Body of pancreas (tissue), 4 donors: ENCODE measurements at regions not wholly inside any gene's neighbourhood (a gene's known extent, or its start where the extent isn't known, plus 50 kb on each side); places are given as distances from the start of the nearest gene placed in this dataset.

Experiments used
- ATAC-seq: fragments of 150-250 bp; one replicate; pipeline ENCODE4 v1.9.1; 2016
- DNase-seq, 4 donors: peaks; one replicate each; pipeline ENCODE4 v3.0.0-alpha.2; 2019
- H3K27ac ChIP-seq, 4 donors: fragments of 200-600 bp; sonication (generic); 1 replicate in 3 of 4; 2 replicates in 1 of 4; pipeline versions ENCODE4 v1.5.1 to v1.6.1; 2016 to 2019; ENCODE audit warnings: mild to moderate bottlenecking in 1 of 4, mixed read lengths in 1 of 4, moderate library complexity in 1 of 4
- H3K27me3 ChIP-seq, 2 donors: fragments of 200-600 bp; sonication (generic); one replicate each; pipeline ENCODE4 v1.6.0; 2016; ENCODE audit warnings: mild to moderate bottlenecking in 1 of 2
- H3K36me3 ChIP-seq, 2 donors: fragments of 200-600 bp; sonication (generic); replicated peaks in 1 of 2; 2 replicates each; pipeline ENCODE4 v1.5.1; 2016; ENCODE audit warnings: low read depth in 2 of 2; ENCODE audit not compliant: insufficient read depth in 1 of 2
- H3K4me1 ChIP-seq: fragments of 200-600 bp; sonication (generic); one replicate; pipeline ENCODE4 v1.6.0; 2016
- H3K4me3 ChIP-seq, 2 donors: fragments of 200-600 bp; sonication (generic); 1 replicate in 1 of 2; 2 replicates in 1 of 2; pipeline ENCODE4 v1.5.1; 2016 to 2019
- H3K9me3 ChIP-seq, 3 donors: fragments of 200-600 bp; sonication (generic); 1 replicate in 2 of 3; 2 replicates in 1 of 3; pipeline ENCODE4 v1.5.1; 2016
- CTCF ChIP-seq, 7 experiments: fragments of 450-650 bp in 4 of 7; fragments of 200-600 bp in 3 of 7; sonication (generic) in 3 of 7; IDR thresholded peaks; one replicate each; pipeline ENCODE4 v1.5.1; 2016 to 2019; ENCODE audit warnings: antibody characterized with exemption in 7 of 7
- POLR2A ChIP-seq, 3 donors: fragments of 450-650 bp; IDR thresholded peaks; one replicate each; pipeline ENCODE4 v1.6.1; 2016; ENCODE audit warnings: antibody characterized with exemption in 3 of 3, mild to moderate bottlenecking in 2 of 3
- WGBS, 2 donors: methylation state at CpG; one replicate each; pipeline ENCODE4 v1.1.5; 2017; 5-methylcytosine and 5-hydroxymethylcytosine counted together
- intact Hi-C: fragments of 100-400 bp; cut with DNase I; formaldehyde crosslinking; loops from one replicate; pipeline ENCODE4 v1.15.1; 2023

GRCh38 chr3:117873249-117873600 is 1161.4 kb downstream of the IGSF11 start:
- peaks cover 8% of the 10 kb centered on the region for H3K4me1 ChIP-seq
- no peak overlapping the region for H3K4me3 ChIP-seq
- TF ChIP-seq POLR2A (IDR thresholded peaks at IDR 0.05) (no peak), CTCF (IDR thresholded peaks at IDR 0.05) (no peak)
- no peak overlapping the region for H3K27ac ChIP-seq
- DNase-seq = peak; percentile 22 to 36 (median 29)
- H3K27me3 ChIP-seq = no peaks in the 10 kb centered on the region
- no peaks in the 10 kb centered on the region for H3K9me3 ChIP-seq
- ATAC-seq = peak; percentile 59
- intact Hi-C loops = no loop called here
- WGBS, 2 donors = 20 to 32% methylated on average over 3 of the region's 3 CpGs
- H3K36me3 ChIP-seq = no peaks in the 10 kb centered on the region

- Histone ChIP-seq H3K27me3 (no peaks in the 10 kb centered on the region), H3K4me1 (peaks cover 8% of the 10 kb centered on the region), H3K9me3 (no peaks in the 10 kb centered on the region), H3K4me3 (no peak overlapping the region), H3K27ac (no peak overlapping the region), H3K36me3 (no peaks in the 10 kb centered on the region)
- ATAC-seq = no peak
- no peak for DNase-seq
- intact Hi-C loops = no loop called here
- WGBS, 2 donors = 65 to 72% methylated on average over 4 of the region's 4 CpGs
- no peak for TF ChIP-seq POLR2A (IDR thresholded peaks at IDR 0.05)
- TF ChIP-seq CTCF (IDR thresholded peaks at IDR 0.05) = no peak
These were observed 1160.5 kb downstream of the IGSF11 start for GRCh38 chr3:117874028-117874690.

- no peaks in the 10 kb centered on the region for H3K9me3 ChIP-seq
- peaks cover 8% of the 10 kb centered on the region for H3K4me1 ChIP-seq
- ATAC-seq = peak; percentile 81
- no peak overlapping the region for H3K4me3 ChIP-seq
- intact Hi-C loops = no loop called here
- DNase-seq = no peak
- 35 to 37% methylated on average over 1 of the region's 1 CpG for whole genome bisulfite sequencing, 2 donors
- H3K27ac ChIP-seq = peak overlapping the region in 1 of 4 donors; percentile 43
- no peaks in the 10 kb centered on the region for H3K27me3 ChIP-seq
- H3K36me3 ChIP-seq = no peaks in the 10 kb centered on the region
- TF ChIP-seq CTCF (IDR thresholded peaks at IDR 0.05) (no peak), POLR2A (IDR thresholded peaks at IDR 0.05) (no peak)
These were observed 1159.5 kb downstream of the IGSF11 start for GRCh38 chr3:117874904-117875874.

GRCh38 chr3:117875887-117876286 is 1158.8 kb downstream of the IGSF11 start:
- Histone ChIP-seq H3K4me3 (no peak overlapping the region), H3K4me1 (peaks cover 8% of the 10 kb centered on the region), H3K27me3 (no peaks in the 10 kb centered on the region), H3K9me3 (no peaks in the 10 kb centered on the region), H3K36me3 (no peaks in the 10 kb centered on the region), H3K27ac (peak overlapping the region in 1 of 4 donors; percentile 43)
- DNase-seq (no peak), ATAC-seq (no peak)
- 85 to 87% methylated on average over 1 of the region's 1 CpG for WGBS, 2 donors
- TF ChIP-seq POLR2A (IDR thresholded peaks at IDR 0.05) (no peak), CTCF (IDR thresholded peaks at IDR 0.05) (no peak)
- intact Hi-C loops = no loop called here
